T-helper 2 cell (primary cell): ENCODE measurements at regions not wholly inside any gene's neighbourhood (a gene's known extent, or its start where the extent isn't known, plus 50 kb on each side); places are given as distances from the start of the nearest gene placed in this dataset.
A peak's percentile ranks its signal among the peaks of the same experiment; 100 is the strongest.
"Not testable (repeated sequence)": the region's sequence is repeated elsewhere in the genome, so short reads cannot be mapped to it uniquely, and the experiment has no call there.

Source experiments
- DNase-seq, 5 experiments: peaks; one replicate each; pipeline versions ENCODE4 v3.0.0 to v3.0.0-alpha.2; 2012 to 2022

DNA sequence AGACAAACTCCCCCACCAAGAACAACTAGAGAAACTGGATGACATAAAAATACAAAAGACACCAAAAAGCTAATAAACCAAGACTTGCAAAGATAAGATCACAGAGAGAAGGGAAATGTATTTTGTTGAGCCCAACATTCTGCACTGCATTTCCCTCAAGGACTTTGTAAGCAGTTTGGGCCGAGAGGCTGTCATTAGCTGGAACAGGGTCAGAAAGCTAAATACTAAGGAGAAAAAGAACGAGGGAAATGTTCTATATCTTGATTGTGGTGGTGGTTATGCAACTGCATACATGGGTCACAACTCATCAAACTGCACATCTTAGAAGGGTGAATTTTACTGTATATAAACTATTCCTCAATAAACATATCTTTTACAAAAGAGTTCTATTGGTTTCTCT is 315.0 kb downstream of the IPMK start:
- no peak for DNase-seq

DNA sequence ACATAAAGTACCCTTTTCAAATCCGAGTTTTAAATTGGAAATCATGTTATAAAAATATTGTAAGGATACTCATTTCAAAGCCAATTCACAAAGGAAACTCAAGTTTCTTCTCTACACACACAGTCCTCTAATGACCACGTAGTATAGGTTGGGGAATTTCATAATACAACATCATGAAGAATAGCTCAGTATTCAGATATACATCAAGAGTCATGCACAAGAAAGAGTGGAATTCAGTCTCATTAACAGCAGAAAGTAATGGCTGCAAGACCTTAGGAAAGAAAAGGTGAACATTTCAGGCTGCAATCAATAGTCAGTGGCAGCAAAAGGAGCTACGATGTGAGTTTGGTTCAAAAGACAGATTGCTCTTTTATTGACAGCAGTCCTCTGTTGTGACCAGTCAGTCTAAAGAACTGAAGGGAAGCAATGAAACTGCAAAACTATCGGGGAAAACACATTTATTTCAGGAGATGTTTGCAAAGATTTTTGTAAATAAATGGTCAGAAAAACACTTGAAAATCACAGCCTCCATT is 317.2 kb downstream of the IPMK start:
- no peak for DNase-seq

DNA sequence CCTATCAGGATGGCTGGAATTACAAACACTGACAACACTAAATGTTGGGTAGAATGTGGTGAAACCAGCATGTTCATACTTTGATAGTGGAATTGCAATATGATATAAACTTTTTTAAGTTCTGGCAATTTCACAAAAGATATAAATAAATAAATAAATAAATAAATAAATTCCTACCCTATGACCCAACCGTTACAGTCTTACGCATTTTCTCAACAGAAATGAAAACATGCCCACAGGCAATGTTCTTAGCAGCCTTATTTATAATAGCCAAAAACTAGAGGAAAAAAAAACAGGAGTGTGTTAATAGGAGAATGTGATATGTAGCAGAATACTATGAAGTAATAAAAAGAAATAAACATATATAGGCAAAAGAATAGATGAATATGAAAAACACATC is 318.9 kb downstream of the IPMK start:
- no peak for DNase-seq

DNA sequence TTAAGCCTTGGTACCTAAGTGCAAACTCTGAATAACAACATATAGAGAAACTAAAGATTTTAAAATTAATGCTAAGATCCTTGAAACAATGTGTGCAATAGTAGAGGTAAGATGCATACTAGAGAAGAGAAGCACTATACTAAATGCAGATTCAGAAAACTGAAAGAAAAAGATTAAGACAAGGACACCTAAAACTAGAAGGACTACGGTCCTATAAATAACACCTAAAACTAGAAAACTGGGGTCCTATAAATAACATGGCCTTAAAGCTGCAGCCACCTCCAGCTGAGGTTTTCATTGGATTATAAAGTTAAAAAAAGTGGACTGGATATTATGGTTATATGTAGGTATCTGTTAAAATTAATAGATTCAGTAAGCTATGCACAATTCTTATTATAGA is 320.9 kb downstream of the IPMK start:
- no peak for DNase-seq

- no peak for DNase-seq
Observed at GRCh38 chr10:57943701-57944100, 324.0 kb downstream of the IPMK start.

GRCh38 chr10:57925045-57925444 is 342.6 kb downstream of the IPMK start:
- no peak for DNase-seq

DNA sequence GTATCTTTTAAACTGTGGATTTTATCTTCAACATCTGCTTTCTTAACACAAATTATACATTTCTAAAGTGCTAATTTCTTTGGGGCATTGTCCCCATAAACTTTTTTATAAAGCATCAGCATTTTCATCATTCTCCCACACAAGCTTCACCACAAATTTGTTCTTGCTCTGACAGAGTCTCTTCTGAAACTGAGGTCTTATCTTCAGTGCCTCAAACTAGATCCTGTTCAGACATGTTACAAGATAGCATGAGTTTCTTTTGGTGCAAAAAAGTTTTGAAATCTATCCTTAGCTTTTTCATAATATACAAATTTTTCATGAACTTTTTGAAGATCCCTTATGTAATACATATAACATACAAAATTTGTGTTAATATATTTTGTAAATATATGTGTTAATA is 346.6 kb downstream of the IPMK start:
- peak in 1 of 5 experiments; percentile 7 for DNase-seq

- DNase-seq = no peak
Observed at GRCh38 chr10:57919864-57920263, 347.8 kb downstream of the IPMK start.

DNA sequence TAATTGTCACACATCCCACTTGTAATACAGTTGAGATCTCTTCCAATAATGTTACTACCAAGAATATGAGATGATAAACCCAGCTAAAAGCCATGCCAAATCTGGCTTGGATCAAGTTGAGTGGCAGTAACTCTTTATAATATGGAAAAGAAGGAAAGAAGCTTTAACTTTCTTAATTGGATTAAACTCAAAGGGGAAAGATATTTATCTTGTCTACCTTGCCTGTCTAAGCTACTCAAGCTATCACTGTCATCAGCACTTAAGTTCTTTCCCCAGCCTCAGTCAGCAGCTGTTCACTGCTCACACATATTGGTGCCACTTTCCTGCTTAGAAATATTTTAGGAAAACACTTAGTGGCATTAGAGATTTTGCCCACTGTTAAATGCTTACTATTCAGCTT is 350.7 kb downstream of the IPMK start:
- DNase-seq = no peak

- no peak for DNase-seq
Observed at GRCh38 chr10:57905861-57906260, 361.8 kb downstream of the IPMK start.

DNA sequence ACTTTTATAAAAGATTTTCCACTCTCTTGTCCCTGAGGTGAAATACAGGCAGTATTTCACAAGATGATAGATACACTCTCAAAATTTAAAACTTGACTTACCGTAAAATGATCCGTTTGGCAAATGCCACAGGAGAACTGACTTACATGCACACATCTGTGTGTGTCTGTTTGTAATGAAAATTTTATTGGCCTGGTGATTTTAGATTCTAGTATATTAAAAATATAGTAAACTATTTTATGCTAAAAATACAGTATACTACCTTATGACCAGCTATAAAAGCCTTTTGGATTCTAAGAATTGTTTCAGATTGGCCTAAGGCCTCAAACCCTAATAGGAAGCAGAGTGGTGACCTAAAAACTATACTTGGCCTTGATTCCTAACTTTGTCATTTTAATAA is 362.7 kb downstream of the IPMK start:
- no peak for DNase-seq

DNA sequence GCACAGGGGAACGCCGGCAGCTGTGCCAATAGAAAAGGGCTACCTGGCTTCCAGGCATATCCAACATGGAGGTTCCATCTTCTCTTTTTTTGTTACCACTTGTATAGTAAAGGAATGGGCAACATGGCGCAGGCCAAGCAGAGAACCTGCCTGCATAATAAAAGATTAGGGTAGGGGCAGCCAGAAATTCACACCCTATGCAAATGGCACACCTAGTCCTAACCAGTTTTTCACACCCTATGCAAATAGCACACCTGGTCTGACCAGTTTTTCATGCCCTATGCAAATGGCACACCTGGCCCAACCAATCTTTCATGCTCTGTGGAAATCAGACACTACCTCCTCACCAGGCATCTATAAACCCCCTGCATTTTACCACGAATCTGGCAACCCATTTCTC is 369.5 kb downstream of the IPMK start:
- no peak for DNase-seq

- no peak for DNase-seq
Observed at GRCh38 chr10:57897611-57898010, 370.1 kb downstream of the IPMK start.

GRCh38 chr10:57894361-57894760 is 373.3 kb downstream of the IPMK start:
- no peak for DNase-seq

- no peak for DNase-seq
Observed at GRCh38 chr10:57891201-57892006, 376.3 kb downstream of the IPMK start.

DNA sequence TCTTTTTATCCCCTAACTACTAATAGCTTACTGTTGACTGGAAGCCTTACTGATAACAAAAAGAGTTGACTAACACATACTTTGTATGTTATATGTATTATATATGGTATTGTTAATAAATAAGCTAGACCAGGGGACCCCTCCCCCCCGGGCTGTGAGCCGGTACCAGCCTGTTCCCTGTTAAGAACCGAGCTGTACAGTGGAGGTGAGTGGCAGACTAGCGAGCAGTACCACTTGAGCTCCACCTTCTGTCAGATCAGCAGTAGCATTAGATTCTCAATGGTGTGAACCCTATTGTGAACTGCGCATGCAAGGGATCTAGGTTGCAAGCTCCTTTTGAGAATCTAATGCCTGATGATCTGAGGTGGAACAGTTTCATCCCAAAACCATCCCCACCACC is 377.0 kb downstream of the IPMK start:
- no peak for DNase-seq

DNA sequence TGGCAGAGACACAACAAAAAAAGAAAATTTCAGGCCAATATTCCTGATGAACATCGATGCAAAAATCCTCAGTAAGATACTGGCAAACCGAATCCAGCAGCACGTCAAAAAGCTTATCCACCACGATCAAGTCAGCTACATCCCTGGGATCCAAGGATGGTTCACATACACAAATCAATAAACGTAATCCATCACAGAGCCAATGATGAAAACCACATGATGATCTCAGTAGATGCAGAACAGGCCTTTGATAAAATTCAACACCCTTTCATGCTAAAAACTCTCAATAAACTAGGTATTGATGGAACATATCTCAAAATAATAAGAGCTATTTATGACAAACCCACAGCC is 382.1 kb downstream of the IPMK start:
- not testable (repeated sequence) for DNase-seq

GRCh38 chr10:57884965-57885617 is 382.6 kb downstream of the IPMK start:
- no peak for DNase-seq

DNA sequence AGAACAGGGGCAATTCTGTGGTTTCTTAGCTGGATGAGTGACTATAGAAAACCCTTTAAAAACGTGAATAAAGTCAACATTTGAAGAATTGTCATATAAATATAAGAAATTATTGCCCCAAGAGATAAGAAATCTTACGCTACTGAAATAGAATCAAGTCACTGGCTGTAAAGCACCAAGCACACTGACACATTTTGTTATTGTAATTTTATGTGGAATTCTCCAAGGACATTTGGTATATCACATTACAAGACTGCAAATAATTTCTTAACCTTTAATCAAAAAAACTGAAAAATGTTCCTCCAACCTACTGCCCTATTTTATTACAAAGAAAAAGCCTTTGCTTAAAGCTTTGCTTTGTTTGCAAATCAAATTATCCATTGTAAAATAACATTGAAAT is 383.3 kb downstream of the IPMK start:
- DNase-seq = no peak

DNA sequence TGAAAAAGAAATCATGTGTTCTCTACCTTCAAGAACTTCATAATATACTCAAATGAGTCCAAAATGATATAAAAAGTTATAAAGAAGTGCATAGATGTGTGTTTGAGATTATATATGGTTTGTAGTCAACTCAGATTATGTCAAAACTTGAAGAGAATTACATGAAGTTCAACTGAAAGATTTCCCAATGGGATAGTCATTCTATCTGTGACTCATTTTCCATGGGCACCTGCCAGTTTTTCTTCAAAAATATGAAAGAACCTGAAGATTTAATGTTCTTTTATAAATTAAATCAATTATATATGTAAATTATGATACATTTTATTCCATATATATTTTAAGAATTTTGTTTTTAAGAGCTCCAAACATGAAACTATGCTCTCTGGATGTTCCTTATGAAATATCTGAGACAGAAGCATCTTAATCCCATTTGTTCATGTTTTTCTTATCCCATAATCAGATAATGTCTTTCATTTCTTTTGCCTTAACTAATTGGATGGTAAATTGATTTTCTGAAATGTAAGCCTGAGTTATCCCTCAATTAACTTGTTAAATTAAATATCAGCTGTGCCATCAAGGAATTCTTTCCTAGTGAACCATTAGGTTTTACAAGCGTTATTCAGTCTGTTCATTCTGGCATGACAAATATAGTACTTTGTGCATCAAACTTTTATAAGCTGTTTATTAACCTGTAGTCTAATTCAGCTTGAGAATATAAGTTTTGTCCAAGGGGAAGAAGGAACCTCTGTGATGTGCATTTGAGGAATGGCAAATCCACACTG is 387.1 kb downstream of the IPMK start:
- no peak for DNase-seq

GRCh38 chr10:57874810-57875209 is 392.9 kb downstream of the IPMK start:
- DNase-seq = no peak

GRCh38 chr10:57867241-57867640 is 400.5 kb downstream of the IPMK start:
- no peak for DNase-seq
